ENCODE measurements at regions not wholly inside any gene's neighbourhood (a gene's known extent, or its start where the extent isn't known, plus 50 kb on each side); places are given as distances from the start of the nearest gene placed in this dataset. TPM values are rescaled to one million over a fixed set of nuclear protein-coding genes. Genes with fewer than 3 reads are reported as not detected.

GRCh38 chr14:25756876-25757275 lies 706.9 kb upstream of the STXBP6 start:
- TF ChIP-seq POLR2A (IDR thresholded peaks at IDR 0.05), result no peak
- TF ChIP-seq CTCF (IDR thresholded peaks at IDR 0.05), result no peak
- H3K36me3 ChIP-seq, result no peaks in the 10 kb centered on the region
- no peak overlapping the region for H3K4me3 ChIP-seq

GRCh38 chr14:25753130-25753529 lies 703.2 kb upstream of the STXBP6 start:
- Histone ChIP-seq H3K27ac (no peak overlapping the region), H3K27me3 (no peaks in the 10 kb centered on the region), H3K36me3 (no peaks in the 10 kb centered on the region), H3K4me3 (no peak overlapping the region), H3K9me3 (no peaks in the 10 kb centered on the region), H3K4me1 (no peaks in the 10 kb centered on the region)
- no peak for DNase-seq
- no peak for TF ChIP-seq POLR2A (IDR thresholded peaks at IDR 0.05)
- TF ChIP-seq CTCF (IDR thresholded peaks at IDR 0.05), result no peak
- intact Hi-C loops (cut with DNase I; ENCODE audit: low total_unique reads), result no loop called here

More at GRCh38 chr14:25756876-25757275, 706.9 kb upstream of the STXBP6 start:
- H3K27ac ChIP-seq, result no peak overlapping the region
- intact Hi-C loops (cut with DNase I; ENCODE audit: low total_unique reads), result no loop called here
- DNase-seq, result no peak
- H3K9me3 ChIP-seq, result no peaks in the 10 kb centered on the region
- H3K27me3 ChIP-seq, result no peaks in the 10 kb centered on the region
- no peaks in the 10 kb centered on the region for H3K4me1 ChIP-seq

- DNase-seq, result no peak
- intact Hi-C loops (cut with DNase I; ENCODE audit: low total_unique reads), result no loop called here
These were observed 700.5 kb upstream of the STXBP6 start for GRCh38 chr14:25750436-25750835.

More at GRCh38 chr14:25750436-25750835, 700.5 kb upstream of the STXBP6 start:
- TF ChIP-seq POLR2A (IDR thresholded peaks at IDR 0.05) (no peak), CTCF (IDR thresholded peaks at IDR 0.05) (no peak)
- no peaks in the 10 kb centered on the region for H3K36me3 ChIP-seq
- H3K4me3 ChIP-seq, result no peak overlapping the region
- H3K27me3 ChIP-seq, result no peaks in the 10 kb centered on the region
- no peaks in the 10 kb centered on the region for H3K4me1 ChIP-seq
- H3K27ac ChIP-seq, result no peak overlapping the region
- H3K9me3 ChIP-seq, result no peaks in the 10 kb centered on the region

Small RNA genes in the stretch of these regions (small RNA-seq; reads per million reads assigned to genes)
- gene RF00440, result not detected
